ENCODE measurements at regions not wholly inside any gene's neighbourhood (a gene's known extent, or its start where the extent isn't known, plus 50 kb on each side); places are given as distances from the start of the nearest gene placed in this dataset.
"Not testable (repeated sequence)": the region's sequence is repeated elsewhere in the genome, so short reads cannot be mapped to it uniquely, and the experiment has no call there.

- DNase-seq: peak; percentile 20
These were observed 354.9 kb upstream of the SEMA3C start for GRCh38 chr7:81273601-81274397.

- no peak for DNase-seq
These were observed 353.3 kb upstream of the SEMA3C start for GRCh38 chr7:81272176-81272575.

GRCh38 chr7:81268551-81268950 is 349.7 kb upstream of the SEMA3C start:
- no peak for DNase-seq

- peak; percentile 41 for DNase-seq
These were observed 348.7 kb upstream of the SEMA3C start for GRCh38 chr7:81267508-81267907.

GRCh38 chr7:81264116-81264515 is 345.3 kb upstream of the SEMA3C start:
- DNase-seq: no peak

GRCh38 chr7:81260152-81260551 is 341.3 kb upstream of the SEMA3C start:
- no peak for DNase-seq

- DNase-seq: peak; percentile 23
These were observed 338.1 kb upstream of the SEMA3C start for GRCh38 chr7:81256991-81257390.

- no peak for DNase-seq
These were observed 329.6 kb upstream of the SEMA3C start for GRCh38 chr7:81248420-81248819.

GRCh38 chr7:81247364-81247763 is 328.5 kb upstream of the SEMA3C start:
- DNase-seq: not testable (repeated sequence)

- DNase-seq: no peak
These were observed 326.5 kb upstream of the SEMA3C start for GRCh38 chr7:81245353-81245752.

GRCh38 chr7:81244224-81244623 is 325.4 kb upstream of the SEMA3C start:
- DNase-seq: peak; percentile 43

GRCh38 chr7:81236560-81236959 is 317.7 kb upstream of the SEMA3C start:
- no peak for DNase-seq

- no peak for DNase-seq
These were observed 317.1 kb upstream of the SEMA3C start for GRCh38 chr7:81235997-81236396.

- DNase-seq: no peak
These were observed 316.0 kb upstream of the SEMA3C start for GRCh38 chr7:81234896-81235295.

- DNase-seq: no peak
These were observed 314.5 kb upstream of the SEMA3C start for GRCh38 chr7:81233208-81233940.

- no peak for DNase-seq
These were observed 313.4 kb upstream of the SEMA3C start for GRCh38 chr7:81232084-81232799.

GRCh38 chr7:81231301-81231838 is 312.5 kb upstream of the SEMA3C start:
- DNase-seq: no peak

- DNase-seq: no peak
These were observed 307.4 kb upstream of the SEMA3C start for GRCh38 chr7:81226234-81226633.

GRCh38 chr7:81222692-81223091 is 303.8 kb upstream of the SEMA3C start:
- DNase-seq: not testable (repeated sequence)

GRCh38 chr7:81221527-81222217 is 302.8 kb upstream of the SEMA3C start:
- no peak for DNase-seq

GRCh38 chr7:81218480-81219106 is 299.7 kb upstream of the SEMA3C start:
- no peak for DNase-seq

- no peak for DNase-seq
These were observed 294.5 kb upstream of the SEMA3C start for GRCh38 chr7:81213394-81213793.

Data from fibroblast of upper back skin (primary cell).